ENCODE measurements at regions not wholly inside any gene's neighbourhood (a gene's known extent, or its start where the extent isn't known, plus 50 kb on each side); places are given as distances from the start of the nearest gene placed in this dataset.

DNA sequence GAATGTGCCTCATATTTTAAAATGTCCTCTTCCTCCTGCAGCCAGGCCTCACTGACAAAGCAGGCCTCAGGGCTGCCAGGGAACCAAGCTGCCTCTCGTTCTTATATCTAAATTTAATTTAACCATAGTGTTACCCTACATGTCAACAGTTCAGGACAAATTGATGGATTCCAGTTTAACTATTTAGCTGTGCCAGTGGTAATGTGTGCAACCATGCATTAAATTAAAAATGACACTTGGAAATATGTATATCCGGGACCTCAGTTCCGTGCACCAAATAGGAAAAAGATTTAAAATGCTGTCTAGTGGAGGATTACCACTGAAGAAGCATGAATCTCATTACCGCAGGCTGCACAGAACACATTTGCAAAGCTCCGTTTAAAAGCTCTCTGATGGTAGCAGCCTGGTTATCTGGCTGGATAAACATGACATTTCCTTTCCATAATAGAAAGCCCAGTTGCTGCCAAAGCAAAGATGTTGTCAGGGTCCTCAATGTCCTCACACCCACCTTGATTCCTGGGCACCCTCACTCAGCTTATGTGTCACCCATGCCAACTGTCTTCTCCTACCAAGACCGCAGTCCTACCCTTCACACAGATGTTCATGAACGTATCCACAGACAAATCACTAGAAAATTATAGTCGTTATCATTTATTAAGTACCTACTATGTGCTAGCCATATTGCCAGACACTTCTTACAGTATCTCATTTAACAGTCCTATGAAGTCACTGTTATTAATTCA lies 73.3 kb upstream of the FRMD4A start:
- TF ChIP-seq CTCF (IDR thresholded peaks at IDR 0.05) (no peak), POLR2A (IDR thresholded peaks at IDR 0.05) (no peak)

Data from heart left ventricle (tissue), 13 donors.